HepG2 (cell line): ENCODE measurements at regions not wholly inside any gene's neighbourhood (a gene's known extent, or its start where the extent isn't known, plus 50 kb on each side); places are given as distances from the start of the nearest gene placed in this dataset.

Experiments
- ARHGAP35 ChIP-seq: sonication (generic); formaldehyde crosslinking; IDR thresholded peaks from 2 replicates; pipeline ENCODE4 v1.9.0; 2022; ENCODE audit warnings: mild to moderate bottlenecking, inconsistent platforms, moderate library complexity, missing genetic modification reagents, borderline replicate concordance
- ATF6 ChIP-seq: sonication (generic); formaldehyde crosslinking; conservative IDR thresholded peaks from 2 replicates; pipeline ENCODE4 v1.4.0; 2020; ENCODE audit warnings: missing genetic modification reagents
- FOXA3 ChIP-seq: IDR thresholded peaks from 2 replicates; pipeline ENCODE4 v1.6.1; 2016; ENCODE audit warnings: missing genetic modification reagents, missing compliant biosample characterization
- KDM3A ChIP-seq: IDR thresholded peaks from 2 replicates; pipeline ENCODE4 v1.6.1; 2018; ENCODE audit warnings: low read depth, missing compliant biosample characterization
- MTA3 ChIP-seq: sonication (generic); formaldehyde crosslinking; IDR thresholded peaks from 2 replicates; pipeline ENCODE4 v1.4.0; 2020; ENCODE audit warnings: missing genetic modification reagents
- RFX1 ChIP-seq: fragments of 450-650 bp; IDR thresholded peaks from 2 replicates; pipeline ENCODE4 v1.6.1; 2017
- THAP9 ChIP-seq: sonication (generic); formaldehyde crosslinking; IDR thresholded peaks from 2 replicates; pipeline ENCODE4; 2020; ENCODE audit warnings: missing genetic modification reagents, mild to moderate bottlenecking, borderline replicate concordance
- ZBED4 ChIP-seq: sonication (generic); formaldehyde crosslinking; IDR thresholded peaks from 2 replicates; pipeline ENCODE4 v1.4.0; 2020; ENCODE audit warnings: missing genetic modification reagents, borderline replicate concordance
- ZNF234 ChIP-seq: sonication (generic); formaldehyde crosslinking; conservative IDR thresholded peaks from 2 replicates; pipeline ENCODE4 v1.5.1; 2020; ENCODE audit warnings: mild to moderate bottlenecking, missing genetic modification reagents
- ZNF281 ChIP-seq: sonication (generic); formaldehyde crosslinking; IDR thresholded peaks from 2 replicates; pipeline ENCODE4 v1.4.0; 2020; ENCODE audit warnings: missing genetic modification reagents, borderline replicate concordance
- ZNF33A ChIP-seq: sonication (generic); formaldehyde crosslinking; IDR thresholded peaks from 2 replicates; pipeline ENCODE4 v1.5.1; 2020; ENCODE audit warnings: missing genetic modification reagents, mild to moderate bottlenecking, moderate library complexity, borderline replicate concordance
- ZUFSP ChIP-seq: sonication (generic); formaldehyde crosslinking; IDR thresholded peaks from 2 replicates; pipeline ENCODE4 v1.9.0; 2021; ENCODE audit warnings: missing genetic modification reagents, mild to moderate bottlenecking, borderline replicate concordance

- TF ChIP-seq ZNF281 (CRISPR knock-in tag) (no peak), ZBED4 (CRISPR knock-in tag) (no peak), RFX1 (no peak), FOXA3 (CRISPR knock-in tag) (no peak), ZUFSP (no peak), ZNF33A (CRISPR knock-in tag) (no peak), KDM3A (CRISPR knock-in tag) (no peak), THAP9 (CRISPR knock-in tag) (no peak), MTA3 (CRISPR knock-in tag) (no peak), ZNF234 (CRISPR knock-in tag) (no peak), ARHGAP35 (CRISPR knock-in tag) (no peak), ATF6 (CRISPR knock-in tag) (no peak)
Measured at GRCh38 chr5:40399349-40399748, 280.4 kb upstream of the PTGER4 start (continued).
